HCT116 (cell line): ENCODE measurements at regions not wholly inside any gene's neighbourhood (a gene's known extent, or its start where the extent isn't known, plus 50 kb on each side); places are given as distances from the start of the nearest gene placed in this dataset.

ENCODE experiments used
- ATAC-seq: fragments of 200-7000 bp; cut with Tn5 transposase; 2 replicates; pipeline ENCODE4 v1.9.1; 2020; ENCODE audit warnings: mild to moderate bottlenecking, moderate library complexity
- BruUV-seq: library from RNA; stranded (reverse); fragments of 400-500 nt; replicated peaks from 2 replicates; lab custom pipeline; 2021; lab: Mats Ljungman, UMichigan
- CTCF ChIA-PET: fragments of 300-600 bp; sonication (Branson Sonifier 250); formaldehyde crosslinking; loops from one replicate; lab custom pipeline; 2021; ENCODE audit warnings: antibody characterized with exemption; lab: Charles Lee
- POLR2A ChIA-PET: fragments of 300-600, 350-600 bp; sonication (Branson Sonifier 250); formaldehyde crosslinking; loops from one replicate; lab custom pipeline; 2021; ENCODE audit warnings: antibody characterized with exemption; lab: Charles Lee
- RAD21 ChIA-PET, 2 experiments: fragments of 300-600 bp; sonication (Branson Sonifier 250); formaldehyde crosslinking; loops; one replicate each; lab custom pipeline; 2023; ENCODE audit warnings: low total read pairs in 2 of 2; ENCODE audit not compliant: uncharacterized antibody in 2 of 2, unreplicated experiment in 2 of 2, low non-redundant PET in 1 of 2; lab: Charles Lee
- DNase-seq: peaks from one replicate; pipeline ENCODE4 v3.0.0-alpha.2; 2010; ENCODE audit warnings: low read depth, low spot score
- H2AFZ ChIP-seq: fragments of 200-600 bp; shearing (Covaris generic), sonication (generic); 2 replicates; pipeline ENCODE4 v1.6.1; 2017; ENCODE audit warnings: low read depth, mixed run types, mixed read lengths, antibody characterized with exemption, low read length; ENCODE audit not compliant: poor library complexity, severe bottlenecking
- H3K27ac ChIP-seq: 2 replicates; pipeline ENCODE4 v1.5.1; 2012; ENCODE audit warnings: low read depth, low read length
- H3K27me3 ChIP-seq: fragments of 200-600 bp; sonication (generic); 2 replicates; pipeline ENCODE4 v1.6.1; 2016; ENCODE audit warnings: mixed run types, low read length, mixed read lengths; ENCODE audit not compliant: insufficient read depth
- H3K36me3 ChIP-seq, 2 experiments: fragments of 200-500 bp in 1 of 2; fragments of 200-600 bp in 1 of 2; sonication (Bioruptor generic) in 1 of 2; sonication (generic) in 1 of 2; 2 replicates each; pipeline versions ENCODE4 v1.5.1 to v1.6.1; 2014 to 2016; ENCODE audit warnings: low read length in 2 of 2, inconsistent platforms in 1 of 2, mixed read lengths in 1 of 2, mixed run types in 1 of 2; ENCODE audit not compliant: insufficient read depth in 2 of 2, control insufficient read depth in 1 of 2
- H3K4me1 ChIP-seq, 2 experiments: fragments of 200-600 bp in 1 of 2; sonication (generic) in 1 of 2; 2 replicates each; pipeline versions ENCODE4 v1.5.1 to v1.6.1; 2012 to 2017; ENCODE audit warnings: low read length in 2 of 2, inconsistent platforms in 1 of 2, mild to moderate bottlenecking in 1 of 2, mixed read lengths in 1 of 2, mixed run types in 1 of 2, moderate library complexity in 1 of 2; ENCODE audit not compliant: insufficient read depth in 2 of 2, control insufficient read depth in 1 of 2
- H3K4me2 ChIP-seq: fragments of 200-600 bp; sonication (generic); 2 replicates; pipeline ENCODE4 v1.6.1; 2017; ENCODE audit warnings: mixed run types, low read length, mixed read lengths
- H3K4me3 ChIP-seq, 2 experiments: fragments of 200-600 bp in 1 of 2; sonication (generic) in 1 of 2; replicated peaks in 1 of 2; 2 replicates each; pipeline ENCODE4 v1.5.1; 2011 to 2016; ENCODE audit warnings: low read length in 2 of 2, control low read depth in 1 of 2, low read depth in 1 of 2, mild to moderate bottlenecking in 1 of 2, mixed read lengths in 1 of 2, mixed run types in 1 of 2
- H3K79me2 ChIP-seq: fragments of 200-600 bp; sonication (generic); 2 replicates; pipeline ENCODE4 v1.6.1; 2017; ENCODE audit warnings: mild to moderate bottlenecking, mixed run types, low read length, moderate library complexity, mixed read lengths; ENCODE audit not compliant: insufficient read depth
- H3K9ac ChIP-seq: fragments of 200-600 bp; sonication (generic); 2 replicates; pipeline ENCODE4 v1.6.1; 2016; ENCODE audit warnings: low read length, mixed read lengths
- H3K9me2 ChIP-seq: fragments of 200-600 bp; sonication (generic), shearing (Covaris generic); 2 replicates; pipeline ENCODE4 v1.6.1; 2017; ENCODE audit warnings: mixed run types, mild to moderate bottlenecking, moderate library complexity; ENCODE audit not compliant: insufficient read depth
- H3K9me3 ChIP-seq, 2 experiments: fragments of 200-500 bp in 1 of 2; fragments of 200-600 bp in 1 of 2; sonication (Bioruptor generic) in 1 of 2; sonication (generic) in 1 of 2; 2 replicates each; pipeline ENCODE4 v1.6.1; 2014 to 2017; ENCODE audit warnings: low read length in 2 of 2, mixed read lengths in 2 of 2, inconsistent platforms in 1 of 2, low read depth in 1 of 2, mild to moderate bottlenecking in 1 of 2, mixed run types in 1 of 2, moderate library complexity in 1 of 2; ENCODE audit not compliant: control insufficient read depth in 1 of 2, insufficient read depth in 1 of 2
- H4K20me1 ChIP-seq: fragments of 200-600 bp; sonication (generic), shearing (Covaris generic); 2 replicates; pipeline ENCODE4 v1.6.1; 2017; ENCODE audit warnings: mixed run types, mild to moderate bottlenecking, moderate library complexity; ENCODE audit not compliant: insufficient read depth
- ATF3 ChIP-seq: IDR thresholded peaks from 2 replicates; pipeline ENCODE4 v1.6.1; 2012
- CTCF ChIP-seq, 3 experiments: fragments of 200-600 bp in 1 of 3; sonication (generic) in 1 of 3; IDR thresholded peaks in 2 of 3; conservative IDR thresholded peaks in 1 of 3; 2 replicates each; pipeline ENCODE4 v1.5.1; 2012 to 2017; ENCODE audit warnings: low read depth in 2 of 3, low read length in 2 of 3, antibody characterized with exemption in 1 of 3, borderline replicate concordance in 1 of 3, control low read depth in 1 of 3, mild to moderate bottlenecking in 1 of 3, mixed read lengths in 1 of 3, mixed run types in 1 of 3, moderate library complexity in 1 of 3; ENCODE audit not compliant: insufficient read depth in 1 of 3
- EZH2 ChIP-seq: fragments of 200-600 bp; sonication (generic); IDR thresholded peaks from 2 replicates; pipeline ENCODE4 v1.6.1; 2017; ENCODE audit warnings: antibody characterized with exemption, mixed run types
- EZH2phosphoT487 ChIP-seq: fragments of 200-600 bp; IDR thresholded peaks from 2 replicates; pipeline ENCODE4 v1.6.1; 2018; ENCODE audit warnings: antibody characterized with exemption, borderline replicate concordance
- FOSL1 ChIP-seq: IDR thresholded peaks from 2 replicates; pipeline ENCODE4 v1.6.1; 2012; ENCODE audit warnings: low read depth
- JUND ChIP-seq: IDR thresholded peaks from 2 replicates; pipeline ENCODE4 v1.6.1; 2012
- MAX ChIP-seq: IDR thresholded peaks from 2 replicates; pipeline ENCODE4 v1.6.1; 2012
- RAD21 ChIP-seq: IDR thresholded peaks from 2 replicates; pipeline ENCODE4 v1.6.1; 2012; ENCODE audit warnings: low read depth, mild to moderate bottlenecking
- REST ChIP-seq: IDR thresholded peaks from 2 replicates; pipeline ENCODE4 v1.6.1; 2012; ENCODE audit warnings: low read depth
- SP1 ChIP-seq: IDR thresholded peaks from 2 replicates; pipeline ENCODE4 v1.6.1; 2012; ENCODE audit warnings: low read depth
- YY1 ChIP-seq: IDR thresholded peaks from 2 replicates; pipeline ENCODE4 v1.6.1; 2011; ENCODE audit warnings: low read length, low read depth, moderate library complexity, mild to moderate bottlenecking; ENCODE audit not compliant: insufficient replicate concordance; ENCODE audit errors: extremely low read depth
- ZBTB33 ChIP-seq: IDR thresholded peaks from 2 replicates; pipeline ENCODE4 v1.6.1; 2011; ENCODE audit warnings: mild to moderate bottlenecking, low read length, moderate library complexity; ENCODE audit not compliant: insufficient replicate concordance; ENCODE audit errors: extremely low read depth
- ZFX ChIP-seq: fragments of 450-650 bp; IDR thresholded peaks from 2 replicates; pipeline ENCODE4 v1.6.1; 2017
- ZNF274 ChIP-seq: fragments of 200-500 bp; sonication (Bioruptor generic); IDR thresholded peaks from 2 replicates; pipeline ENCODE4 v1.6.1; 2014; ENCODE audit warnings: mild to moderate bottlenecking, low read depth, low read length, inconsistent platforms
- intact Hi-C: fragments of 100-400 bp; cut with micrococcal nuclease; formaldehyde crosslinking; loops from 2 replicates; pipeline ENCODE4 v1.10.0; 2022

- no peaks in the 10 kb centered on the region for H3K9me3 ChIP-seq
- BruUV-seq = no TSS peak
- no peak for TF ChIP-seq ZNF274
- no peak for TF ChIP-seq ATF3
- no peak for TF ChIP-seq CTCF (IDR thresholded peaks at IDR 0.05 in 2 of 3, conservative IDR thresholded peaks at IDR 0.05 in 1 of 3; ENCODE audit: borderline replicate concordance in 1 of 3, insufficient read depth in 1 of 3, low read depth in 2 of 3, low read length in 2 of 3)
- TF ChIP-seq ZFX = no peak
- no peak for TF ChIP-seq MAX
- TF ChIP-seq YY1 = no peak
- no peak for TF ChIP-seq ZBTB33
- TF ChIP-seq EZH2phosphoT487 = no peak
- TF ChIP-seq JUND = no peak
- no peak for TF ChIP-seq EZH2
- TF ChIP-seq RAD21 = no peak
- no peak for TF ChIP-seq FOSL1
- TF ChIP-seq REST = no peak
- no peak for TF ChIP-seq SP1
- H3K27me3 ChIP-seq = no peaks in the 10 kb centered on the region
- ChIA-PET RAD21 (no interaction called here), CTCF (no interaction called here), POLR2A (no interaction called here)
- H2AFZ ChIP-seq = no peak overlapping the region
- H3K4me2 ChIP-seq = no peak overlapping the region
- H3K4me1 ChIP-seq = no peaks in the 10 kb centered on the region
- H4K20me1 ChIP-seq = no peaks in the 10 kb centered on the region
- no peak for DNase-seq
- H3K27ac ChIP-seq = no peak overlapping the region
- no peaks in the 10 kb centered on the region for H3K36me3 ChIP-seq
- no peak overlapping the region for H3K4me3 ChIP-seq
- no peak overlapping the region for H3K9ac ChIP-seq
- ATAC-seq = no peak
- intact Hi-C loops = no loop called here
- no peaks in the 10 kb centered on the region for H3K79me2 ChIP-seq
- H3K9me2 ChIP-seq = no peaks in the 10 kb centered on the region
Observed at GRCh38 chr7:155997431-155998327, 185.4 kb upstream of the SHH start.
